Gastrocnemius medialis (tissue), 4 donors: ENCODE measurements at regions not wholly inside any gene's neighbourhood (a gene's known extent, or its start where the extent isn't known, plus 50 kb on each side); places are given as distances from the start of the nearest gene placed in this dataset.

ENCODE experiments used
- ATAC-seq, 2 donors: fragments of 150-250 bp; one replicate each; pipeline ENCODE4 v1.9.1; 2016
- DNase-seq, 2 donors: peaks; one replicate each; pipeline ENCODE4 v3.0.0-alpha.2; 2019
- H3K27ac ChIP-seq, 4 donors: fragments of 200-600 bp; sonication (generic); 1 replicate in 1 of 4; 2 replicates in 3 of 4; pipeline ENCODE4 v1.5.1; 2016 to 2018; ENCODE audit warnings: mild to moderate bottlenecking in 2 of 4, moderate library complexity in 1 of 4
- H3K27me3 ChIP-seq, 3 donors: fragments of 200-600 bp; sonication (generic) in 2 of 3; 1 replicate in 1 of 3; 2 replicates in 2 of 3; pipeline versions ENCODE4 v1.5.1 to v1.6.0; 2016 to 2019; ENCODE audit warnings: mild to moderate bottlenecking in 1 of 3, moderate library complexity in 1 of 3
- H3K36me3 ChIP-seq, 2 donors: fragments of 200-600 bp; sonication (generic) in 1 of 2; one replicate each; pipeline ENCODE4 v1.5.1; 2017 to 2018
- H3K4me1 ChIP-seq, 2 donors: fragments of 200-600 bp; sonication (generic) in 1 of 2; one replicate each; pipeline ENCODE4 v1.5.1; 2016 to 2017; ENCODE audit warnings: mild to moderate bottlenecking in 2 of 2
- H3K4me3 ChIP-seq, 4 donors: fragments of 200-600 bp; sonication (generic) in 3 of 4; 1 replicate in 1 of 4; 2 replicates in 3 of 4; pipeline ENCODE4 v1.5.1; 2016 to 2019; ENCODE audit warnings: mild to moderate bottlenecking in 2 of 4
- H3K9me3 ChIP-seq, 3 donors: fragments of 200-600 bp; sonication (generic) in 2 of 3; 1 replicate in 1 of 3; 2 replicates in 2 of 3; pipeline ENCODE4 v1.5.1; 2016 to 2019
- POLR2A ChIP-seq, 2 donors: fragments of 450-650 bp; IDR thresholded peaks; one replicate each; pipeline ENCODE4 v1.6.1; 2017; ENCODE audit warnings: antibody characterized with exemption in 2 of 2, mild to moderate bottlenecking in 2 of 2, moderate library complexity in 2 of 2
- in situ Hi-C, 4 donors: fragments of 200-750 bp; cut with MboI; loops; one replicate each; pipeline versions ENCODE4 v1.15.0 to v1.8.0; 2017; ENCODE audit warnings: low sequenced_read_pairs in 4 of 4
- intact Hi-C: fragments of 100-400 bp; cut with DNase I; formaldehyde crosslinking; loops from one replicate; pipeline ENCODE4 v1.15.1; 2023; ENCODE audit warnings: low total_unique reads
- TF ChIP-seq, protein P1 (sequence below), 5 experiments: fragments of 450-650 bp in 3 of 5; fragments of 200-600 bp in 2 of 5; sonication (generic) in 2 of 5; IDR thresholded peaks in 4 of 5; conservative IDR thresholded peaks in 1 of 5; 1 replicate in 4 of 5; 2 replicates in 1 of 5; pipeline ENCODE4 v1.5.1; 2016 to 2019; ENCODE audit warnings: antibody characterized with exemption in 5 of 5, mild to moderate bottlenecking in 3 of 5, moderate library complexity in 3 of 5

DNA sequence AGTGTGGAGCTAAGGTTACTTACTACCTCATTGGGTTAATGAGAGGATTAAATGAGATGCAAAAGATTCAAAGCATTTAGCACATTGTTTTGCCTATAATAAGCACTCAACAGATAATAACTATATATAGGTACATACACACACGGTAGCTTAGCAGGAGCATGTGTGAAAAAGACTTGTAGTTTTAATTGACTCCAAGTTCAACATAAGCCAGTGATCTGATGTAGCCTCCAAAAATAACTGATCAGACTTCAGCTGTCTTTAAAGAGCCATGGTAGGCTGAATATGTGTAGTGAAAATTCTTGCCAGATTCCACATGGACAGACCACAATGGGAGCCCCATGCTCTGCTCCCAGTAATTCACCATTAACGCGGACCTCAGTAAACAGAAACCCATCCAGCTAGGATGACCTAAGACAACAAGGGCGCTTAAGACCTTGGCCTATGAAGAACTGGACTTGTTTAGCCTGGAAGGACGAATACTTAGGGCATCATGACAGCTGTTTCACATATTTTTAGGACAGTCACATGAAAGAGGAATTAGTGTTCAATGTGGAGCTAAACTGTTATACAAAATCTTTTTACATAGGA, 115.1 kb upstream of the ZNF366 start:
- peak overlapping the region; percentile 70 to 86 (median 78) for H3K27ac ChIP-seq

DNA sequence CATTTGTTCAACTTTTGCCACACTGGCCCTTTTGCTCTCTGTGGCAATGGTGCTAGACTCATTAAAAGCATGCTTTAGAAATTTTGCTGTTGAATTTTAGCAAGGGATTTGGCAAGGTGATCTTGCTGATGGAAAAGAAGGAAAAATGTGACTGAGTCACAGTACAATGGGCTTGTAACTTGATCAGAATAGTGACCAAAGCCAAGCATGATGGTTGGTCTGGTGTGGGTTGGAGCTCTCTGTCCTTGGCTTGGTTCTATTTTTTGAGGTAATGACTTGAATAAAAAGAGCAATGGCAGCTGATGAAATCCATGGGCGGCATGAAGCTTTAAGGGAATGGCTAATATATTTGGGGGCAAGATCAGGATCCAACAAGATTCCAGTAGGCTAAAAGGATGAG, 114.4 kb upstream of the ZNF366 start:
- Histone ChIP-seq H3K27me3 (no peaks in the 10 kb centered on the region), H3K4me1 (peaks cover 60 to 72% of the 10 kb centered on the region in 2 donors), H3K9me3 (no peaks in the 10 kb centered on the region), H3K27ac (peak overlapping the region; percentile 70 to 86 (median 78)), H3K36me3 (no peaks in the 10 kb centered on the region), H3K4me3 (no peak overlapping the region)
- DNase-seq = no peak
- ATAC-seq = peak in 1 of 2 donors; percentile 28
- in situ Hi-C loops (loop anchor here in 3 of 4 donors (10.0 to 25.0 kb wide), 3 partner anchors 191 to 341 kb away; partner anchors contain the start of genes TNPO1 (in 2 of the 3) and FCHO2 (in 1 of the 3)), intact Hi-C loops (loop anchor here (5.0 kb wide), 2 partner anchors 244 to 336 kb away; partner anchors contain the start of gene FCHO2)
- TF ChIP-seq POLR2A (IDR thresholded peaks at IDR 0.05) = no peak
- TF ChIP-seq, protein P1, sequence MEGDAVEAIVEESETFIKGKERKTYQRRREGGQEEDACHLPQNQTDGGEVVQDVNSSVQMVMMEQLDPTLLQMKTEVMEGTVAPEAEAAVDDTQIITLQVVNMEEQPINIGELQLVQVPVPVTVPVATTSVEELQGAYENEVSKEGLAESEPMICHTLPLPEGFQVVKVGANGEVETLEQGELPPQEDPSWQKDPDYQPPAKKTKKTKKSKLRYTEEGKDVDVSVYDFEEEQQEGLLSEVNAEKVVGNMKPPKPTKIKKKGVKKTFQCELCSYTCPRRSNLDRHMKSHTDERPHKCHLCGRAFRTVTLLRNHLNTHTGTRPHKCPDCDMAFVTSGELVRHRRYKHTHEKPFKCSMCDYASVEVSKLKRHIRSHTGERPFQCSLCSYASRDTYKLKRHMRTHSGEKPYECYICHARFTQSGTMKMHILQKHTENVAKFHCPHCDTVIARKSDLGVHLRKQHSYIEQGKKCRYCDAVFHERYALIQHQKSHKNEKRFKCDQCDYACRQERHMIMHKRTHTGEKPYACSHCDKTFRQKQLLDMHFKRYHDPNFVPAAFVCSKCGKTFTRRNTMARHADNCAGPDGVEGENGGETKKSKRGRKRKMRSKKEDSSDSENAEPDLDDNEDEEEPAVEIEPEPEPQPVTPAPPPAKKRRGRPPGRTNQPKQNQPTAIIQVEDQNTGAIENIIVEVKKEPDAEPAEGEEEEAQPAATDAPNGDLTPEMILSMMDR (IDR thresholded peaks at IDR 0.05 in 4 of 5, conservative IDR thresholded peaks at IDR 0.05 in 1 of 5) = no peak

More for the DNA sequence above, 115.1 kb upstream of the ZNF366 start:
- H3K9me3 ChIP-seq = no peaks in the 10 kb centered on the region
- H3K36me3 ChIP-seq = no peaks in the 10 kb centered on the region
- intact Hi-C loops = loop anchor here (5.0 kb wide), 2 partner anchors 245 to 335 kb away; partner anchors contain the start of gene FCHO2
- TF ChIP-seq, protein P1 (IDR thresholded peaks at IDR 0.05 in 4 of 5, conservative IDR thresholded peaks at IDR 0.05 in 1 of 5) = no peak
- TF ChIP-seq POLR2A (IDR thresholded peaks at IDR 0.05) = no peak
- H3K27me3 ChIP-seq = no peaks in the 10 kb centered on the region
- peak; percentile 8 to 22 for ATAC-seq
- in situ Hi-C loops = loop anchor here in 3 of 4 donors (10.0 to 25.0 kb wide), 3 partner anchors 190 to 340 kb away; partner anchors contain the start of genes TNPO1 (in 2 of the 3) and FCHO2 (in 1 of the 3)
- peaks cover 60 to 72% of the 10 kb centered on the region in 2 donors for H3K4me1 ChIP-seq
- no peak overlapping the region for H3K4me3 ChIP-seq
- no peak for DNase-seq

DNA sequence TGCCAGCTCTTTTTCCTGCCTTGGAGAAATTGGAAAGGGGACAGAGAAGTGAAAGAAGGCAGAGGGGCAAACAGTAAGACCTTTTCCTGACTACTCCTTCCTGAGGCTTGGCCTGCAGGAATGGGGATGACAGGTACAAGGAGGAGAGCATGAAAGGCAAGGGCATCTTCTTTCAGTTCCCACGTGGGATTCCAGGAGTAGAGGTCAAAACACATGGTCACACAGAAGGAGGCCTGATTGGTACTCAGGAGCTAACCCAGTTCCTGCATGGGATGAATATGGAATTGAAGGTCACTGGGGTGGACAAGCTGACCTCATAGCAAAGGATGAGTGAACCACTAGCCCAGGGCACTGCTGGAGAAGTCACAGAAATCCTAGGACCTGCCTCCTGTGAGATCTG, 112.5 kb upstream of the ZNF366 start:
- H3K4me3 ChIP-seq = no peak overlapping the region
- DNase-seq = no peak
- ATAC-seq = no peak
- TF ChIP-seq, protein P1 (IDR thresholded peaks at IDR 0.05 in 4 of 5, conservative IDR thresholded peaks at IDR 0.05 in 1 of 5) = no peak
- TF ChIP-seq POLR2A (IDR thresholded peaks at IDR 0.05) = no peak
- H3K36me3 ChIP-seq = no peaks in the 10 kb centered on the region
- intact Hi-C loops = loop anchor here (2.0 to 5.0 kb wide), 3 partner anchors 197 to 338 kb away; partner anchors contain the start of genes FCHO2 and TNPO1
- H3K27me3 ChIP-seq = no peaks in the 10 kb centered on the region
- H3K4me1 ChIP-seq = peaks cover 49 to 62% of the 10 kb centered on the region in 2 donors
- in situ Hi-C loops = loop anchor here (10.0 to 25.0 kb wide), 4 partner anchors 193 to 343 kb away; partner anchors contain the start of genes TNPO1 (in 4 of the 4) and FCHO2 (in 1 of the 4)
- H3K27ac ChIP-seq = peak overlapping the region; percentile 80 to 92 (median 87)
- H3K9me3 ChIP-seq = no peaks in the 10 kb centered on the region

DNA sequence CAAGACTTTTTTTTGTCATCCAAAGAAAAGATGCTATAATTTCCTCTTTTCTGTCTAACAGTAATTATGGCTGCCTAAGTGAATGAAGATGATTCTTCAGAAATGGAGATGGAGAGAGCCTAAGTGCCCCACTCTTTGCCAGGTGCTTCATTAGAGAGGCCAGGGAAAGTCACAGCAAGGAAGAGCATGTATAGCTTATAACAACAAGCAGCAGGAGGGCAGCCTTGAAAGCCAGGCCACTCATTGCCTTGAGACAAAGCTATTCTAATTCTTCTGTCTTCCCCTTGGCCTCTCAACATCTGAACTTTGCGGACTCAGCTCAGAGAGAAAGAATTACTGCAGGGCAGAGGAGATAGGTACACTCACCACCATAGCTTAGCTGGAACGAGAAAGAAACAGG, 112.0 kb upstream of the ZNF366 start:
- Histone ChIP-seq H3K27ac (peak overlapping the region; percentile 80 to 92 (median 87)), H3K4me3 (no peak overlapping the region), H3K36me3 (no peaks in the 10 kb centered on the region), H3K9me3 (no peaks in the 10 kb centered on the region), H3K27me3 (no peaks in the 10 kb centered on the region), H3K4me1 (peaks cover 46 to 58% of the 10 kb centered on the region in 2 donors)
- in situ Hi-C loops = loop anchor here in 3 of 4 donors (10.0 to 25.0 kb wide), 4 partner anchors 193 to 343 kb away; partner anchors contain the start of genes TNPO1 (in 3 of the 3) and FCHO2 (in 1 of the 3)
- DNase-seq (no peak), ATAC-seq (peak in 1 of 2 donors; percentile 11)
- intact Hi-C loops = loop anchor here (2.0 kb wide), 1 partner anchor 198 kb away; the partner anchor contains the start of gene TNPO1
- no peak for TF ChIP-seq POLR2A (IDR thresholded peaks at IDR 0.05)
- TF ChIP-seq, protein P1 (IDR thresholded peaks at IDR 0.05 in 4 of 5, conservative IDR thresholded peaks at IDR 0.05 in 1 of 5) = no peak
